ENCODE measurements at regions not wholly inside any gene's neighbourhood (a gene's known extent, or its start where the extent isn't known, plus 50 kb on each side); places are given as distances from the start of the nearest gene placed in this dataset.

- TF ChIP-seq CTCF (IDR thresholded peaks at IDR 0.05): no peak
- no peak for TF ChIP-seq POLR2A (IDR thresholded peaks at IDR 0.05)
These were observed 62.9 kb upstream of the LHX5 start for GRCh38 chr12:113534555-113534954.

Data from testis (tissue), 2 donors.